PC-9 (cell line): ENCODE measurements at regions not wholly inside any gene's neighbourhood (a gene's known extent, or its start where the extent isn't known, plus 50 kb on each side); places are given as distances from the start of the nearest gene placed in this dataset.

Source experiments
- EZH2 ChIP-seq: fragments of 200-600 bp; sonication (generic); IDR thresholded peaks from 2 replicates; pipeline ENCODE4 v1.8.0; 2017; ENCODE audit warnings: antibody characterized with exemption, low read depth
- TF ChIP-seq, protein P1 (sequence below): fragments of 200-600 bp; sonication (generic); conservative IDR thresholded peaks from 2 replicates; pipeline ENCODE4 v1.6.1; 2017; ENCODE audit warnings: mixed run types, antibody characterized with exemption, mild to moderate bottlenecking, moderate library complexity

DNA sequence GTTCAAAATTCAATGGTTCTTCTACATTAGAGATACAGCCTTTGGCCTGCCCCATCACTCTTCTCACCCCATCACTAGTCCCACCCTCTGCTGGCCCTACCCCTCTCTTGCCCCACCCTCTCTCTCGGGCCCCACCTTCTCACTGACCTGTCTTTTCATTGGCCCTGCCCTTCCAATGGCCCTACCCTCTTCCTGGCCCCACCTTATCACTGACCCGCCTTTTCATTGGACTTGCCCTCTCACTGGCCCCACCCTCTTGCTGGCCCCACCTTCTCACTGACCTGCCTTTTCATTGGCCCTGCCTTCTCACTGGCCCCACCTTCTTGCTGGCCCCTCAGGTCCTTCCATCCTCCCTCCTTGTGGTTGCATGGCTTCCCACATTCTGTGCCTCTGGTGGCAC lies 107.2 kb upstream of the PLEKHG1 start:
- TF ChIP-seq, protein P1, sequence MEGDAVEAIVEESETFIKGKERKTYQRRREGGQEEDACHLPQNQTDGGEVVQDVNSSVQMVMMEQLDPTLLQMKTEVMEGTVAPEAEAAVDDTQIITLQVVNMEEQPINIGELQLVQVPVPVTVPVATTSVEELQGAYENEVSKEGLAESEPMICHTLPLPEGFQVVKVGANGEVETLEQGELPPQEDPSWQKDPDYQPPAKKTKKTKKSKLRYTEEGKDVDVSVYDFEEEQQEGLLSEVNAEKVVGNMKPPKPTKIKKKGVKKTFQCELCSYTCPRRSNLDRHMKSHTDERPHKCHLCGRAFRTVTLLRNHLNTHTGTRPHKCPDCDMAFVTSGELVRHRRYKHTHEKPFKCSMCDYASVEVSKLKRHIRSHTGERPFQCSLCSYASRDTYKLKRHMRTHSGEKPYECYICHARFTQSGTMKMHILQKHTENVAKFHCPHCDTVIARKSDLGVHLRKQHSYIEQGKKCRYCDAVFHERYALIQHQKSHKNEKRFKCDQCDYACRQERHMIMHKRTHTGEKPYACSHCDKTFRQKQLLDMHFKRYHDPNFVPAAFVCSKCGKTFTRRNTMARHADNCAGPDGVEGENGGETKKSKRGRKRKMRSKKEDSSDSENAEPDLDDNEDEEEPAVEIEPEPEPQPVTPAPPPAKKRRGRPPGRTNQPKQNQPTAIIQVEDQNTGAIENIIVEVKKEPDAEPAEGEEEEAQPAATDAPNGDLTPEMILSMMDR = no peak
- no peak for TF ChIP-seq EZH2
